Stomach (tissue), 4 donors: ENCODE measurements at regions not wholly inside any gene's neighbourhood (a gene's known extent, or its start where the extent isn't known, plus 50 kb on each side); places are given as distances from the start of the nearest gene placed in this dataset.

Experiments used
- CTCF ChIP-seq, 7 experiments: fragments of 450-650 bp in 4 of 7; fragments of 200-600 bp in 3 of 7; sonication (generic) in 3 of 7; IDR thresholded peaks; one replicate each; pipeline ENCODE4 v1.5.1; 2016 to 2019; ENCODE audit warnings: antibody characterized with exemption in 7 of 7, control low read depth in 2 of 7, mild to moderate bottlenecking in 1 of 7
- EP300 ChIP-seq: sonication (generic); formaldehyde crosslinking; IDR thresholded peaks from one replicate; pipeline ENCODE4 v1.6.1; 2017; ENCODE audit warnings: antibody characterized with exemption
- POLR2A ChIP-seq, 4 donors: fragments of 450-650 bp; IDR thresholded peaks; one replicate each; pipeline ENCODE4 v1.6.1; 2016; ENCODE audit warnings: antibody characterized with exemption in 4 of 4, control low read depth in 2 of 4, mild to moderate bottlenecking in 1 of 4, moderate library complexity in 1 of 4
- POLR2AphosphoS5 ChIP-seq, 3 donors: sonication (generic); formaldehyde crosslinking; IDR thresholded peaks; one replicate each; pipeline ENCODE4 v1.6.1; 2016; ENCODE audit warnings: antibody characterized with exemption in 3 of 3

GRCh38 chr1:96187020-96187419 is 534.6 kb upstream of the PTBP2 start:
- no peak for TF ChIP-seq CTCF (IDR thresholded peaks at IDR 0.05)
- no peak for TF ChIP-seq EP300
- TF ChIP-seq POLR2A (IDR thresholded peaks at IDR 0.05) = no peak
- TF ChIP-seq POLR2AphosphoS5 (IDR thresholded peaks at IDR 0.05) = no peak
